Adrenal gland (tissue), 9 donors: ENCODE measurements at regions not wholly inside any gene's neighbourhood (a gene's known extent, or its start where the extent isn't known, plus 50 kb on each side); places are given as distances from the start of the nearest gene placed in this dataset.

Source experiments
- DNase-seq, 7 donors: peaks; one replicate each; pipeline ENCODE4 v3.0.0-alpha.2; 2019 to 2020
- H3K27ac ChIP-seq, 5 donors: fragments of 200-600 bp; sonication (generic) in 4 of 5; 1 replicate in 3 of 5; 2 replicates in 2 of 5; pipeline versions ENCODE4 v1.5.1 to v1.8.0; 2016 to 2020; ENCODE audit warnings: mild to moderate bottlenecking in 1 of 5
- H3K27me3 ChIP-seq: fragments of 200-600 bp; 2 replicates; pipeline ENCODE4 v1.8.0; 2021
- H3K36me3 ChIP-seq, 2 donors: fragments of 200-600 bp; replicated peaks in 1 of 2; 1 replicate in 1 of 2; 2 replicates in 1 of 2; pipeline versions ENCODE4 v1.5.1 to v1.8.0; 2018 to 2022
- H3K4me1 ChIP-seq, 2 donors: fragments of 200-600 bp; replicated peaks in 1 of 2; 1 replicate in 1 of 2; 2 replicates in 1 of 2; pipeline versions ENCODE4 v1.5.1 to v1.8.0; 2018 to 2021
- H3K4me3 ChIP-seq, 4 donors: fragments of 200-600 bp; sonication (generic) in 3 of 4; one replicate each; pipeline ENCODE4 v1.5.1; 2016 to 2018
- H3K9me3 ChIP-seq, 3 donors: fragments of 200-600 bp; sonication (generic) in 1 of 3; replicated peaks in 1 of 3; 1 replicate in 2 of 3; 2 replicates in 1 of 3; pipeline versions ENCODE4 v1.5.1 to v1.8.0; 2016 to 2021
- CTCF ChIP-seq, 6 experiments: fragments of 450-650 bp in 4 of 6; fragments of 200-600 bp in 2 of 6; sonication (generic) in 1 of 6; IDR thresholded peaks; 1 replicate in 5 of 6; 2 replicates in 1 of 6; pipeline versions ENCODE4 v1.5.1 to v1.8.0; 2016 to 2021; ENCODE audit warnings: antibody characterized with exemption in 6 of 6, mild to moderate bottlenecking in 2 of 6, moderate library complexity in 1 of 6
- POLR2A ChIP-seq, 2 donors: fragments of 450-650 bp; IDR thresholded peaks; one replicate each; pipeline ENCODE4 v1.6.1; 2017; ENCODE audit warnings: antibody characterized with exemption in 2 of 2, mild to moderate bottlenecking in 2 of 2, moderate library complexity in 1 of 2
- WGBS, 4 donors: extraction: QIAGEN DNeasy Blood & Tissue Kit in 2 of 4; methylation state at CpG; one replicate each; pipeline versions ENCODE4 v1.1.5 to v1.1.7; 2013 to 2017; 5-methylcytosine and 5-hydroxymethylcytosine counted together
- intact Hi-C, 2 donors: fragments of 100-400 bp; cut with DNase I; formaldehyde crosslinking; loops; one replicate each; pipeline versions ENCODE4 v1.14.1 to v1.15.0; 2022 to 2023
- donor health status: healthy with polysubstance abuse.
- donor health status: Bipolar disorder and iron deficiency.
- donor health status: DM: yes; HTN: yes; CAD: no.
- donor health status: DM: no; HTN: no; CAD: no.
- donor health status: DM: no; HTN: no; CAD: no.

GRCh38 chr13:58991826-58992477 lies 1171.8 kb downstream of the DIAPH3 start:
- H3K4me3 ChIP-seq = no peak overlapping the region
- H3K27me3 ChIP-seq = no peaks in the 10 kb centered on the region
- WGBS, 4 donors = 65 to 78% (median 70%) methylated on average over 3 of the region's 3 CpGs
- H3K9me3 ChIP-seq = no peaks in the 10 kb centered on the region
- no peaks in the 10 kb centered on the region for H3K4me1 ChIP-seq
- TF ChIP-seq POLR2A (IDR thresholded peaks at IDR 0.05) (no peak), CTCF (IDR thresholded peaks at IDR 0.05) (no peak)
- DNase-seq = no peak
- H3K27ac ChIP-seq = no peak overlapping the region
- H3K36me3 ChIP-seq = no peaks in the 10 kb centered on the region
- intact Hi-C loops = no loop called here

GRCh38 chr13:58992478-58993042 lies 1171.2 kb downstream of the DIAPH3 start:
- Histone ChIP-seq H3K36me3 (no peaks in the 10 kb centered on the region), H3K4me3 (no peak overlapping the region), H3K27me3 (no peaks in the 10 kb centered on the region), H3K9me3 (no peaks in the 10 kb centered on the region), H3K27ac (no peak overlapping the region), H3K4me1 (no peaks in the 10 kb centered on the region)
- WGBS, 4 donors = 77 to 88% (median 86%) methylated on average over 5 of the region's 5 CpGs
- no peak for DNase-seq
- intact Hi-C loops = no loop called here
- TF ChIP-seq POLR2A (IDR thresholded peaks at IDR 0.05) (no peak), CTCF (IDR thresholded peaks at IDR 0.05) (no peak)

GRCh38 chr13:58994077-58994476 lies 1169.7 kb downstream of the DIAPH3 start:
- no peak for DNase-seq
- WGBS, 4 donors = 74 to 81% (median 75%) methylated on average over 4 of the region's 4 CpGs
- Histone ChIP-seq H3K4me1 (no peaks in the 10 kb centered on the region), H3K27ac (no peak overlapping the region), H3K9me3 (no peaks in the 10 kb centered on the region), H3K4me3 (no peak overlapping the region), H3K27me3 (no peaks in the 10 kb centered on the region), H3K36me3 (no peaks in the 10 kb centered on the region)
- TF ChIP-seq POLR2A (IDR thresholded peaks at IDR 0.05) = no peak
- no peak for TF ChIP-seq CTCF (IDR thresholded peaks at IDR 0.05)
- intact Hi-C loops = no loop called here

- TF ChIP-seq CTCF (IDR thresholded peaks at IDR 0.05) (no peak), POLR2A (IDR thresholded peaks at IDR 0.05) (no peak)
- no peaks in the 10 kb centered on the region for H3K4me1 ChIP-seq
- no peaks in the 10 kb centered on the region for H3K9me3 ChIP-seq
Measured at GRCh38 chr13:58994777-58995176, 1169.0 kb downstream of the DIAPH3 start.

More at GRCh38 chr13:58994777-58995176, 1169.0 kb downstream of the DIAPH3 start:
- Histone ChIP-seq H3K27me3 (no peaks in the 10 kb centered on the region), H3K27ac (no peak overlapping the region), H3K4me3 (no peak overlapping the region), H3K36me3 (no peaks in the 10 kb centered on the region)
- DNase-seq = no peak
- intact Hi-C loops = no loop called here
